ENCODE measurements at regions not wholly inside any gene's neighbourhood (a gene's known extent, or its start where the extent isn't known, plus 50 kb on each side); places are given as distances from the start of the nearest gene placed in this dataset.

DNA sequence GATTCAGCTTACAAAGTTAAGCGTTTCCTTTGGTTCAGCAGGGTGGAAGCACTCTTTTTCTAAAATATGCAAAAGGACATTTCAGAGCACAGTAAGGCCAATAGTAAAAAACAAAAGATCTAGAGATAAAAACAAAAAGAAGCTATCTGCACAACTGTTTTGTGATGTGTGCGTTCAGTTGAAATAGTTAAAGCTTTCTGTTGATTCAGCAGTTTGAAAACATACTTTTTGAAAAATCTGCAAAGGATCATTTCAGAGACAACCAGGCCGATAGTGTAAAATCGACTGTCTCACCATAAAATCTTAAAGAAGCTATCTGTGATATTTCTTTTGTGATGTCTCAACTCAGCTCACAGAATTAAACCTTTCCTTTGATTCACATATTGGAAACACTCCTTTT is 300.0 kb upstream of the ALG10B start:
- no peak for DNase-seq
- Mint-ChIP-seq H3K27ac (no peak overlapping the region), H3K9me3 (peaks cover 7 to 30% (median 21%) of the 10 kb centered on the region in 6 donors), H3K36me3 (no peaks in the 10 kb centered on the region), H3K4me1 (no peaks in the 10 kb centered on the region), H3K27me3 (ENCODE audit: low read depth in 3 of 3) (no peaks in the 10 kb centered on the region), H3K4me3 (no peak overlapping the region)

- Mint-ChIP-seq H3K4me1 (no peaks in the 10 kb centered on the region), H3K27ac (no peak overlapping the region), H3K36me3 (no peaks in the 10 kb centered on the region), H3K27me3 (ENCODE audit: low read depth in 3 of 3) (no peaks in the 10 kb centered on the region), H3K4me3 (no peak overlapping the region), H3K9me3 (peaks cover 8 to 48% (median 35%) of the 10 kb centered on the region in 6 donors)
- no peak for DNase-seq
Observed at GRCh38 chr12:38025916-38026315, 290.7 kb upstream of the ALG10B start.

GRCh38 chr12:38053113-38053512 is 263.5 kb upstream of the ALG10B start:
- Mint-ChIP-seq H3K27ac (no peak overlapping the region), H3K4me3 (no peak overlapping the region), H3K27me3 (ENCODE audit: low read depth in 3 of 3) (peaks cover 0 to 4% (median 0%) of the 10 kb centered on the region in 3 donors), H3K4me1 (no peaks in the 10 kb centered on the region), H3K36me3 (peaks cover 9 to 14% (median 11%) of the 10 kb centered on the region in 3 donors), H3K9me3 (peaks cover 28 to 75% (median 65%) of the 10 kb centered on the region in 6 donors)
- no peak for DNase-seq

DNA sequence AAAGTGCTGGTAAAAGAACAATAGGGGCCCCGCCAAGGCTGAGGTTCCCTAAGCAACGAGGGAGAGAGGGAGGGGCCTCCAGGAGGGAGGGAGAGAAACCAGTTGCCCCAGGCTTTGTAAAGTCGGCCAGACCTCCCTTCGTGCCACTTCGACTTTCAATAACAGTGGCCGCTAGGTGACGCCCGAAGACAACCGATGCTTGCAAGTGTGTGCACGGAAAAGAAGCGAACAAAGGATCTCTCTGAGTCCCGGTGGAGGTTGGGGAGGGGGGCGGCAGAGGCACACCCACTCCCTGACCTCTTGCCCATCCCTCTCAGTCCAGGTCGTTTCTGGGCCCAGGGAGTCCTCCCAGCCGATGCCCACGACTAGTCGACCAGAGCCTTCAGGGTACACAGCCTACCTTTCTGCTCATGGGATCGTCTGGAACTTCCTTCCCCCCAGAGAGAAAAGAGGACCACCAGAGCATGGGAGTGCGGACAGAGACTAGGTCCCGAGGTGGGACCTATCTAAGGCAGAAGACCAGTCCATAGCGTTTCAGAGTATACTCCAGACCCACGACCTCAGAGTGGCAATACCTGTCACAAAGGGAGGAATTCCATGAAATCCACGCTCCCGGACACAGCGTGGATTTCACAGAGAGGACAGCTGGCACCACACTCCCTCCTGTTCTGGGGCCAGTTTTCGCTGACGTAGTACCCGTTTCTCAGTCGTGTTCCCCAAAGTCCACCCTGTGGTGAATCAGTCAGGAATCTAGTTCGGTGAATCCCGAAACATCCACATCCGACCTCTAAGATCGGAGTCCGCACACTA is 262.7 kb upstream of the ALG10B start:
- H3K9me3 Mint-ChIP-seq: peaks cover 24 to 71% (median 64%) of the 10 kb centered on the region in 6 donors
- no peak overlapping the region for H3K27ac Mint-ChIP-seq
- no peak overlapping the region for H3K4me3 Mint-ChIP-seq
- no peaks in the 10 kb centered on the region for H3K4me1 Mint-ChIP-seq
- H3K36me3 Mint-ChIP-seq: peaks cover 9 to 14% (median 11%) of the 10 kb centered on the region in 3 donors
- peaks cover 0 to 4% (median 0%) of the 10 kb centered on the region in 3 donors for H3K27me3 Mint-ChIP-seq (ENCODE audit: low read depth in 3 of 3)
- no peak for DNase-seq

DNA sequence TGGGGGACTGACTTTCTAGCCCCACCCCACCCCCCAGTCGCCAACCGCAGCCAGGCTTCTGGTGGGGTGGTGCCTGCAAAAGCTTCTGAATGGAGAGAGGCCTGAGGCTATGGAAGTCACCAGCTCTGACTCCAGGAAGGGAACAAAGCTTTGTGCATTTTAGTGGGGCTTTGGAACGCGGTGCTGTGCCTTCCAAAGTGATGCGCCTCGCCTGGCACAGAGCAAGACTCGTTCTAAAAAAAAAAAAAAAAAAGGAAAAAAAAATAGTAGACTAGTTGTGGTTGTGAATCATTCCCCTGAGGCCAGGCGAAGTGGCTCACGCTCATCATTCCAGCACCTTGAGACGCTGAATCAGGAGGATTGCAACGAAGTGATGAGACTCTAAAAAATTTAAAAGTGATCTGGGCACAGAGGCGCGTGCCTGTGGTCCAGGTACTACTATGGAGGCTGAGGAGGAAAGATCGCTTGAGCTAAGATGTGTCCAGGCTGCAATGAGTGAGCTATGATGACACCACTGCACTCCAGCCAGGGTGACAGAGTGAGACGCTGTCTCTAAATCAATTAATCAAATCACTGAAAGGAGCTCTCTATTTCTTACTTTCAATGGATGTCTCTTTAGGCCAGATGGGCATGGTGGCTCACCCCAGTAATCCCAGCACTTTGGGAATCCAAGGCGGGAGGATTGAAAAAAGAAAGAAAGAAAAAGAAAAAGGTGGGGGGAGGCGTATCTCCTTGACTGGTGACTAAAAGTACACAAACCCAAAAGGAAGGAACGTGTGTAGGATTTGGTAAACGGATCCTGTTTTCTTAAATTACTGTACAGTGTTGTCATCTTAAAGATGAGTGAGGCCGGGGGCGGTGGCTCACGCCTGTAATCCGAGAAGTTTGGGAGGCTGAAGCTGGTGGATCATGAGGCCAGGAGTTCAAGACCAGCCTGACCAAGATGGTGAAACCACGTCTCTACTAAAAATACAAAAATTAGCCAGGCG is 259.6 kb upstream of the ALG10B start:
- Mint-ChIP-seq H3K9me3 (peaks cover 31 to 61% (median 57%) of the 10 kb centered on the region in 6 donors), H3K27ac (no peak overlapping the region), H3K27me3 (ENCODE audit: low read depth in 3 of 3) (peaks cover 0 to 4% (median 2%) of the 10 kb centered on the region in 3 donors), H3K4me3 (no peak overlapping the region), H3K4me1 (no peaks in the 10 kb centered on the region), H3K36me3 (peaks cover 8 to 14% (median 11%) of the 10 kb centered on the region in 3 donors)
- DNase-seq: no peak

GRCh38 chr12:38099686-38100085 is 216.9 kb upstream of the ALG10B start:
- H3K4me3 Mint-ChIP-seq: no peak overlapping the region
- H3K36me3 Mint-ChIP-seq: peaks cover 0 to 3% (median 0%) of the 10 kb centered on the region in 3 donors
- H3K27ac Mint-ChIP-seq: no peak overlapping the region
- no peaks in the 10 kb centered on the region for H3K4me1 Mint-ChIP-seq
- peaks cover 2 to 16% (median 12%) of the 10 kb centered on the region in 6 donors for H3K9me3 Mint-ChIP-seq
- peaks cover 0 to 2% (median 0%) of the 10 kb centered on the region in 3 donors for H3K27me3 Mint-ChIP-seq (ENCODE audit: low read depth in 3 of 3)
- no peak for DNase-seq

GRCh38 chr12:38101753-38102152 is 214.8 kb upstream of the ALG10B start:
- Mint-ChIP-seq H3K4me1 (no peaks in the 10 kb centered on the region), H3K27me3 (ENCODE audit: low read depth in 3 of 3) (peaks cover 0 to 2% (median 0%) of the 10 kb centered on the region in 3 donors), H3K9me3 (peaks cover 0 to 16% (median 11%) of the 10 kb centered on the region in 6 donors), H3K36me3 (peaks cover 0 to 3% (median 0%) of the 10 kb centered on the region in 3 donors), H3K4me3 (no peak overlapping the region), H3K27ac (no peak overlapping the region)
- DNase-seq: no peak

DNA sequence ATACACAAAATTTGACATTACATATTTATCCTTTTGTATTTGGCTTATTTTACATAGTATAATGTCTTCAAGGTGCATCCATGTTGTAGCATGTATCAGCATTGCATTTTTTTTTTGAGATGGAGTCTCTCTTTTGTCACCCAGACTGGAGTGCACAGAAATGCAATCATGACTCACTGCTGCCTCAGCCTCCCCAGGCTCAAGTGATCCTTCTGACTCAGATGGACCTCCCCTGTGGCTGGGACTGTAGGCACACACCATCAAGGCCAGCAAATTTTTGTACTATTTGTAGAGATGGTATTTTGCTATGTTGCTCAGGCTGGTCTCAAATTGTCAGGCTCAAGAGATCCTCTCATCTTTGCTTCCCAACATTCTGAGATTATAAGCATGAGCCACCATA is 214.4 kb upstream of the ALG10B start:
- Mint-ChIP-seq H3K4me3 (no peak overlapping the region), H3K4me1 (no peaks in the 10 kb centered on the region), H3K27me3 (ENCODE audit: low read depth in 3 of 3) (peaks cover 0 to 2% (median 0%) of the 10 kb centered on the region in 3 donors), H3K27ac (no peak overlapping the region), H3K36me3 (peaks cover 0 to 3% (median 0%) of the 10 kb centered on the region in 3 donors), H3K9me3 (peaks cover 0 to 15% (median 9%) of the 10 kb centered on the region in 6 donors)
- DNase-seq: no peak

DNA sequence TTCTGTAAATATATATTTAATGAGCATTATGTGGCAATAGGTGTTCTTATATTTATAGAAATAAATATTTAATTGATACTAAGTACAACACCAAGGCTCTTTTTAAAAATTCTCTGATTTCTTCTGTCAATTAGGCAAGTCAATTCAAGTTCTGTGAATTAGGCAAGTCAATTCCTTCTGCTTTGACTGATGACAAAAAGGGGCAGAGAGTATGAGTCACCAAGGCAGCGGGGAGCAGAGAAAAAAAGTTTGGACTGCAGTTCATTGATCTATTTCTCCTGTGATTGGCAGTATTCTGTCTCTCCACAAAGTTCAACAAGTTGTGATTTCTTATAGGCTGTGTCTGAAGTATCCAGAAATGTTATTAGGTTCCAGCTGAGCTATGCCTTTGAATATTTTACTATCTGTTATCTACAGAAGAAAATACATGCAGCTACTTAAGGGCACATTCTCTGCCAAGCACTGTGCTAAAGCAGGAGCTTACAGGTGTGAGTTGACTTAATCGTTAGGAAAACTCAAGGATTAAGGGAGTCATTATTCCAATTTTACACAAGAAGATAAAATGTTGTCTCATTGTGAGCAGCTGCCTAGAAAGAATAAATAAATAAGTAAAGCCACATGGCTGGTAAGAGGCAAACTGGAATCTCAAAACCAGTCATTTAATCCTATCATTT is 206.4 kb upstream of the ALG10B start:
- H3K4me3 Mint-ChIP-seq: no peak overlapping the region
- peaks cover 3 to 22% (median 9%) of the 10 kb centered on the region in 6 donors for H3K9me3 Mint-ChIP-seq
- H3K27ac Mint-ChIP-seq: no peak overlapping the region
- no peaks in the 10 kb centered on the region for H3K4me1 Mint-ChIP-seq
- H3K27me3 Mint-ChIP-seq (ENCODE audit: low read depth in 3 of 3): peaks cover 0 to 1% (median 0%) of the 10 kb centered on the region in 3 donors
- DNase-seq: no peak
- H3K36me3 Mint-ChIP-seq: no peaks in the 10 kb centered on the region

GRCh38 chr12:38113991-38114390 is 202.6 kb upstream of the ALG10B start:
- Mint-ChIP-seq H3K4me1 (no peaks in the 10 kb centered on the region), H3K9me3 (peaks cover 5 to 29% (median 12%) of the 10 kb centered on the region in 6 donors), H3K27me3 (ENCODE audit: low read depth in 3 of 3) (peaks cover 0 to 3% (median 1%) of the 10 kb centered on the region in 3 donors), H3K27ac (no peak overlapping the region), H3K36me3 (no peaks in the 10 kb centered on the region), H3K4me3 (no peak overlapping the region)
- DNase-seq: no peak

- no peaks in the 10 kb centered on the region for H3K36me3 Mint-ChIP-seq
- H3K9me3 Mint-ChIP-seq: peaks cover 2 to 29% (median 13%) of the 10 kb centered on the region in 6 donors
- no peak overlapping the region for H3K4me3 Mint-ChIP-seq
- DNase-seq: no peak
- H3K27me3 Mint-ChIP-seq (ENCODE audit: low read depth in 3 of 3): peaks cover 0 to 3% (median 1%) of the 10 kb centered on the region in 3 donors
- H3K4me1 Mint-ChIP-seq: no peaks in the 10 kb centered on the region
- H3K27ac Mint-ChIP-seq: no peak overlapping the region
Observed at GRCh38 chr12:38116968-38117367, 199.6 kb upstream of the ALG10B start.

DNA sequence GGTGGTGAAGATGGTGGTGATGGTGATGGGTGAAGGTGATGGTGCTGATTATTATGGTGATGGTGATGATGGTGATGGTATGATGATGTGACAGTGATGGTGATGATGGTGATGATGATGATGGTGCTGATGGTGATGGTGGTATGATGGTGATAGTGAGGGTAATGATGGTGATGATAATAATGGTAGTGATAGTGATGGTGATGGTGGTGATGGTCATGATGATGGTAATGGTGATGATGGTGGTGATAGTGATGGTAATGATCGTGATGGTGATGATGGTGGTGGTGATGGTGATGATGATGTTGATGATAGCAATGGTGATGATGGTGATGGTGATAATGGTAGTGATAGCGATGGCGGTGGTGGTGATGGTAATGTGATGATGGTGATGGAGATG is 197.9 kb upstream of the ALG10B start:
- no peak overlapping the region for H3K4me3 Mint-ChIP-seq
- H3K36me3 Mint-ChIP-seq: no peaks in the 10 kb centered on the region
- H3K27me3 Mint-ChIP-seq (ENCODE audit: low read depth in 3 of 3): peaks cover 0 to 3% (median 0%) of the 10 kb centered on the region in 3 donors
- H3K4me1 Mint-ChIP-seq: no peaks in the 10 kb centered on the region
- no peak overlapping the region for H3K27ac Mint-ChIP-seq
- peaks cover 4 to 23% (median 9%) of the 10 kb centered on the region in 6 donors for H3K9me3 Mint-ChIP-seq
- no peak for DNase-seq

DNA sequence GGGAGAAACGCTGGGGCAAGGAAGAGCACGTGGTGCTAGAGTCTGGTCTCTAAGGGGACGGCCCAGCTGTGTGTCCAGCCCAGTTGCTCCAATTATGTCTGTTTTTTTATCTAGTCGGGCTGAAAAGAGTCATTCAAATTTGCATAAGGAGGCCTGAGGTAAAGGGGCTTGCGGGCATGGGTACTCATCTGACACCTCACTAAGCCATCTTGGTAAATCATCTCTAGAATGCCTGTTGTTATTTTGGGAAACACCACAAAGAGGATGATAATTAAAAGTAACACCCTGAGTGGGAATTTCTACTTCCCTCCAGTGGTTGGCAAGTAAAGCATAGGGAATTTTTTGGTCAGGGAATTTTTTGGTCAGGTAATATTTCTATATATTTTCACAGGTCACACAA is 196.1 kb upstream of the ALG10B start:
- Mint-ChIP-seq H3K36me3 (no peaks in the 10 kb centered on the region), H3K4me1 (no peaks in the 10 kb centered on the region), H3K27ac (no peak overlapping the region), H3K4me3 (no peak overlapping the region), H3K9me3 (peaks cover 3 to 29% (median 10%) of the 10 kb centered on the region in 6 donors), H3K27me3 (ENCODE audit: low read depth in 3 of 3) (peaks cover 0 to 3% (median 1%) of the 10 kb centered on the region in 3 donors)
- no peak for DNase-seq

Data from immature natural killer cell (primary cell).